ENCODE measurements at regions not wholly inside any gene's neighbourhood (a gene's known extent, or its start where the extent isn't known, plus 50 kb on each side); places are given as distances from the start of the nearest gene placed in this dataset.

- DNase-seq (ENCODE audit: low read depth), result no peak
Measured at GRCh38 chr2:240284503-240285259, 144.2 kb upstream of the OTOS start.

- no peak for DNase-seq (ENCODE audit: low read depth)
Measured at GRCh38 chr2:240285725-240286124, 145.3 kb upstream of the OTOS start.

GRCh38 chr2:240286596-240286995, 146.1 kb upstream of the OTOS start:
- DNase-seq (ENCODE audit: low read depth), result no peak

- no peak for DNase-seq (ENCODE audit: low read depth)
Measured at GRCh38 chr2:240287011-240287410, 146.6 kb upstream of the OTOS start.

- no peak for DNase-seq (ENCODE audit: low read depth)
Measured at GRCh38 chr2:240287496-240288086, 147.1 kb upstream of the OTOS start.

GRCh38 chr2:240288087-240288521, 147.4 kb upstream of the GPC1 start:
- DNase-seq (ENCODE audit: low read depth), result no peak

GRCh38 chr2:240289701-240290431, 145.6 kb upstream of the GPC1 start:
- DNase-seq (ENCODE audit: low read depth), result no peak

GRCh38 chr2:240290432-240291336, 144.8 kb upstream of the GPC1 start:
- no peak for DNase-seq (ENCODE audit: low read depth)

GRCh38 chr2:240291337-240292034, 144.0 kb upstream of the GPC1 start:
- no peak for DNase-seq (ENCODE audit: low read depth)

GRCh38 chr2:240292035-240292574, 143.4 kb upstream of the GPC1 start:
- no peak for DNase-seq (ENCODE audit: low read depth)

GRCh38 chr2:240292619-240293525, 142.6 kb upstream of the GPC1 start:
- DNase-seq (ENCODE audit: low read depth), result no peak

- DNase-seq (ENCODE audit: low read depth), result no peak
Measured at GRCh38 chr2:240293557-240294461, 141.7 kb upstream of the GPC1 start.

GRCh38 chr2:240294514-240294913, 140.9 kb upstream of the GPC1 start:
- no peak for DNase-seq (ENCODE audit: low read depth)

- no peak for DNase-seq (ENCODE audit: low read depth)
Measured at GRCh38 chr2:240295256-240296103, 140.0 kb upstream of the GPC1 start.

GRCh38 chr2:240296104-240296406, 139.4 kb upstream of the GPC1 start:
- DNase-seq (ENCODE audit: low read depth), result no peak

- DNase-seq (ENCODE audit: low read depth), result no peak
Measured at GRCh38 chr2:240296476-240297255, 138.8 kb upstream of the GPC1 start.
